Adrenal gland (tissue), 9 donors: ENCODE measurements at regions not wholly inside any gene's neighbourhood (a gene's known extent, or its start where the extent isn't known, plus 50 kb on each side); places are given as distances from the start of the nearest gene placed in this dataset.

ENCODE experiments used
- DNase-seq, 7 donors: peaks; one replicate each; pipeline ENCODE4 v3.0.0-alpha.2; 2019 to 2020
- H3K27ac ChIP-seq, 5 donors: fragments of 200-600 bp; sonication (generic) in 4 of 5; 1 replicate in 3 of 5; 2 replicates in 2 of 5; pipeline versions ENCODE4 v1.5.1 to v1.8.0; 2016 to 2020; ENCODE audit warnings: mild to moderate bottlenecking in 1 of 5
- H3K27me3 ChIP-seq: fragments of 200-600 bp; 2 replicates; pipeline ENCODE4 v1.8.0; 2021
- H3K36me3 ChIP-seq, 2 donors: fragments of 200-600 bp; replicated peaks in 1 of 2; 1 replicate in 1 of 2; 2 replicates in 1 of 2; pipeline versions ENCODE4 v1.5.1 to v1.8.0; 2018 to 2022
- H3K4me1 ChIP-seq, 2 donors: fragments of 200-600 bp; replicated peaks in 1 of 2; 1 replicate in 1 of 2; 2 replicates in 1 of 2; pipeline versions ENCODE4 v1.5.1 to v1.8.0; 2018 to 2021
- H3K4me3 ChIP-seq, 4 donors: fragments of 200-600 bp; sonication (generic) in 3 of 4; one replicate each; pipeline ENCODE4 v1.5.1; 2016 to 2018
- H3K9me3 ChIP-seq, 3 donors: fragments of 200-600 bp; sonication (generic) in 1 of 3; replicated peaks in 1 of 3; 1 replicate in 2 of 3; 2 replicates in 1 of 3; pipeline versions ENCODE4 v1.5.1 to v1.8.0; 2016 to 2021
- CTCF ChIP-seq, 6 experiments: fragments of 450-650 bp in 4 of 6; fragments of 200-600 bp in 2 of 6; sonication (generic) in 1 of 6; IDR thresholded peaks; 1 replicate in 5 of 6; 2 replicates in 1 of 6; pipeline versions ENCODE4 v1.5.1 to v1.8.0; 2016 to 2021; ENCODE audit warnings: antibody characterized with exemption in 6 of 6, mild to moderate bottlenecking in 2 of 6, moderate library complexity in 1 of 6
- POLR2A ChIP-seq, 2 donors: fragments of 450-650 bp; IDR thresholded peaks; one replicate each; pipeline ENCODE4 v1.6.1; 2017; ENCODE audit warnings: antibody characterized with exemption in 2 of 2, mild to moderate bottlenecking in 2 of 2, moderate library complexity in 1 of 2
- WGBS, 4 donors: extraction: QIAGEN DNeasy Blood & Tissue Kit in 2 of 4; methylation state at CpG; one replicate each; pipeline versions ENCODE4 v1.1.5 to v1.1.7; 2013 to 2017; 5-methylcytosine and 5-hydroxymethylcytosine counted together
- intact Hi-C, 2 donors: fragments of 100-400 bp; cut with DNase I; formaldehyde crosslinking; loops; one replicate each; pipeline versions ENCODE4 v1.14.1 to v1.15.0; 2022 to 2023
- donor health status: healthy with polysubstance abuse.
- donor health status: Bipolar disorder and iron deficiency.
- donor health status: DM: yes; HTN: yes; CAD: no.
- donor health status: DM: no; HTN: no; CAD: no.
- donor health status: DM: no; HTN: no; CAD: no.

- 75 to 79% (median 77%) methylated on average over 4 of the region's 4 CpGs for WGBS, 4 donors
- DNase-seq: no peak
- H3K9me3 ChIP-seq: peaks cover 0 to 3% (median 0%) of the 10 kb centered on the region in 3 donors
- intact Hi-C loops: no loop called here
- no peaks in the 10 kb centered on the region for H3K27me3 ChIP-seq
- no peaks in the 10 kb centered on the region for H3K4me1 ChIP-seq
- TF ChIP-seq CTCF (IDR thresholded peaks at IDR 0.05) (no peak), POLR2A (IDR thresholded peaks at IDR 0.05) (no peak)
- no peaks in the 10 kb centered on the region for H3K36me3 ChIP-seq
- H3K4me3 ChIP-seq: no peak overlapping the region
- H3K27ac ChIP-seq: no peak overlapping the region
These were observed 466.9 kb upstream of the LRRC4C start for GRCh38 chr11:41926339-41926738.

GRCh38 chr11:41935241-41935640 lies 475.8 kb upstream of the LRRC4C start:
- Histone ChIP-seq H3K36me3 (no peaks in the 10 kb centered on the region), H3K4me1 (no peaks in the 10 kb centered on the region), H3K4me3 (no peak overlapping the region), H3K27me3 (no peaks in the 10 kb centered on the region), H3K9me3 (no peaks in the 10 kb centered on the region), H3K27ac (no peak overlapping the region)
- DNase-seq: no peak
- TF ChIP-seq CTCF (IDR thresholded peaks at IDR 0.05): no peak
- TF ChIP-seq POLR2A (IDR thresholded peaks at IDR 0.05): no peak
- 58 to 70% (median 65%) methylated on average over 1 of the region's 1 CpG for WGBS, 4 donors
- intact Hi-C loops: no loop called here

GRCh38 chr11:41935795-41936194 lies 476.3 kb upstream of the LRRC4C start:
- Histone ChIP-seq H3K27me3 (no peaks in the 10 kb centered on the region), H3K36me3 (no peaks in the 10 kb centered on the region), H3K4me3 (no peak overlapping the region), H3K27ac (no peak overlapping the region), H3K9me3 (no peaks in the 10 kb centered on the region), H3K4me1 (no peaks in the 10 kb centered on the region)
- no peak for DNase-seq
- TF ChIP-seq CTCF (IDR thresholded peaks at IDR 0.05): no peak
- no peak for TF ChIP-seq POLR2A (IDR thresholded peaks at IDR 0.05)
- intact Hi-C loops: no loop called here
- WGBS, 4 donors: 66 to 81% (median 76%) methylated on average over 1 of the region's 1 CpG

- no peak overlapping the region for H3K4me3 ChIP-seq
- TF ChIP-seq POLR2A (IDR thresholded peaks at IDR 0.05): no peak
- TF ChIP-seq CTCF (IDR thresholded peaks at IDR 0.05): no peak
- WGBS, 4 donors: 66 to 89% (median 68%) methylated on average over 3 of the region's 3 CpGs
- H3K27me3 ChIP-seq: no peaks in the 10 kb centered on the region
- intact Hi-C loops: no loop called here
- H3K27ac ChIP-seq: no peak overlapping the region
- H3K9me3 ChIP-seq: no peaks in the 10 kb centered on the region
- H3K4me1 ChIP-seq: no peaks in the 10 kb centered on the region
- no peaks in the 10 kb centered on the region for H3K36me3 ChIP-seq
- DNase-seq: no peak
These were observed 484.2 kb upstream of the LRRC4C start for GRCh38 chr11:41943656-41944055.
